ENCODE measurements at regions not wholly inside any gene's neighbourhood (a gene's known extent, or its start where the extent isn't known, plus 50 kb on each side); places are given as distances from the start of the nearest gene placed in this dataset.

DNA sequence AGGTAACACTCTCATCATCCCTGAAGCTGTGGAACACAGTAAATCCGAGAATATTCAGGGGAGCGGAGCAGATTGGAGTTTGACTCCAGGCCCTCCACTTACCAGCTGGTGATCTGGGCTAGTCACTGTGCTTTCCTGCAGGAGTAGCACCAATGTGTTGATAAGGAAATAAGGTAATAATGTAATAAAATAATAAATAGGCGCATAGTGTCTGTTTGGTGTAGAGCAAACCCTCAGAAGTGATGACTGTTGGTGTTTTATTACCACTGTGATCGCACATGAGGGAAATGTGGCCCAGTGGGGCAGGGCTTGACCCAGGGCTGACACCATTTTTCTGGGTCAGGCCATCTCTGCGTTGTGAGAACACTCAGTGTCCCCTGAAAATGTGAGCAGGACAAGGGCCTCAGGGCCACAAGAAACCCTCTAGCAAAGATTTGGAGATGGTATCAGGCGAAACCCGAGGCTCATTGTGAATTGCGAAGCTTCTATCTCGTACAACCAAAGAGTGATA lies 563.9 kb upstream of the B3GAT1 start:
- TF ChIP-seq, protein P1, sequence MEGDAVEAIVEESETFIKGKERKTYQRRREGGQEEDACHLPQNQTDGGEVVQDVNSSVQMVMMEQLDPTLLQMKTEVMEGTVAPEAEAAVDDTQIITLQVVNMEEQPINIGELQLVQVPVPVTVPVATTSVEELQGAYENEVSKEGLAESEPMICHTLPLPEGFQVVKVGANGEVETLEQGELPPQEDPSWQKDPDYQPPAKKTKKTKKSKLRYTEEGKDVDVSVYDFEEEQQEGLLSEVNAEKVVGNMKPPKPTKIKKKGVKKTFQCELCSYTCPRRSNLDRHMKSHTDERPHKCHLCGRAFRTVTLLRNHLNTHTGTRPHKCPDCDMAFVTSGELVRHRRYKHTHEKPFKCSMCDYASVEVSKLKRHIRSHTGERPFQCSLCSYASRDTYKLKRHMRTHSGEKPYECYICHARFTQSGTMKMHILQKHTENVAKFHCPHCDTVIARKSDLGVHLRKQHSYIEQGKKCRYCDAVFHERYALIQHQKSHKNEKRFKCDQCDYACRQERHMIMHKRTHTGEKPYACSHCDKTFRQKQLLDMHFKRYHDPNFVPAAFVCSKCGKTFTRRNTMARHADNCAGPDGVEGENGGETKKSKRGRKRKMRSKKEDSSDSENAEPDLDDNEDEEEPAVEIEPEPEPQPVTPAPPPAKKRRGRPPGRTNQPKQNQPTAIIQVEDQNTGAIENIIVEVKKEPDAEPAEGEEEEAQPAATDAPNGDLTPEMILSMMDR (IDR thresholded peaks at IDR 0.05): no peak
- no peak for TF ChIP-seq POLR2A (IDR thresholded peaks at IDR 0.05)

Data from adrenal gland (tissue), 5 donors.